ENCODE measurements at regions not wholly inside any gene's neighbourhood (a gene's known extent, or its start where the extent isn't known, plus 50 kb on each side); places are given as distances from the start of the nearest gene placed in this dataset.
"Not testable (repeated sequence)": the region's sequence is repeated elsewhere in the genome, so short reads cannot be mapped to it uniquely, and the experiment has no call there.

DNA sequence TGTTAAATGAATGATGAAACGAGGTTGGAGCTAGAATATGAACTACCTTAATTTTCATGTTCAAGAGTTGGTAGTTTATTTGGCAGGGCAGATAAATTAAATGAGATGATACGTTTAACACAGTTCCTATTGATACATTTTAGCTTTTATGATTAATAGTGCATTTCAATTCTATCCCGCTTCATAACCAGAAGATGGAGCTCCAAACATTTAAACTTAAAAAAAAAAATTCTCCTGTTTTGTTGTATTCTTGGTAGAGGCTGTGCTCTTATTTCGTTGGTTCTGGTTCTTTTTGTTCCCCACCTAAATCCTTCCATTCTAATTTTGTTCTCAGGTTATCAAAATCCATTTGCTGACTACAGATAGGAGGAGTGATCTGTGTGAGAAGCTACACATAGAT, 71.8 kb upstream of the PTPN13 start:
- no peaks in the 10 kb centered on the region for H3K79me2 ChIP-seq (ENCODE audit: low read depth)
- no peaks in the 10 kb centered on the region for H3K4me1 ChIP-seq (replicated peaks; ENCODE audit: insufficient read depth)
- intact Hi-C loops (cut with micrococcal nuclease; ENCODE audit: unreplicated experiment) = loop anchor here (1.0 kb wide), 1 partner anchor 373 kb away; no protein-coding TSS in a partner anchor
- BruUV-seq (replicated peaks) = no TSS peak
- no peak overlapping the region for H3K27ac ChIP-seq
- no peak overlapping the region for H2AFZ ChIP-seq
- no peaks in the 10 kb centered on the region for H3F3A ChIP-seq (ENCODE audit: insufficient read depth, low read depth)
- no peaks in the 10 kb centered on the region for H4K20me1 ChIP-seq (ENCODE audit: insufficient read depth)
- POLR2A ChIA-PET (ENCODE audit: unreplicated experiment) = interaction anchor here (0.6 kb wide), 2 partner anchors 12 to 40 kb away, joined by 4 to 10 read pairs; no protein-coding TSS in a partner anchor
- CTCF ChIA-PET = interaction anchor here (0.6 kb wide), 1 partner anchor 10 kb away, joined by 4 read pairs; no protein-coding TSS in a partner anchor
- no peaks in the 10 kb centered on the region for H3K27me3 ChIP-seq (ENCODE audit: insufficient read depth, low read depth)
- H3K9me2 ChIP-seq (ENCODE audit: insufficient read depth) = no peaks in the 10 kb centered on the region
- TF ChIP-seq, protein P1, sequence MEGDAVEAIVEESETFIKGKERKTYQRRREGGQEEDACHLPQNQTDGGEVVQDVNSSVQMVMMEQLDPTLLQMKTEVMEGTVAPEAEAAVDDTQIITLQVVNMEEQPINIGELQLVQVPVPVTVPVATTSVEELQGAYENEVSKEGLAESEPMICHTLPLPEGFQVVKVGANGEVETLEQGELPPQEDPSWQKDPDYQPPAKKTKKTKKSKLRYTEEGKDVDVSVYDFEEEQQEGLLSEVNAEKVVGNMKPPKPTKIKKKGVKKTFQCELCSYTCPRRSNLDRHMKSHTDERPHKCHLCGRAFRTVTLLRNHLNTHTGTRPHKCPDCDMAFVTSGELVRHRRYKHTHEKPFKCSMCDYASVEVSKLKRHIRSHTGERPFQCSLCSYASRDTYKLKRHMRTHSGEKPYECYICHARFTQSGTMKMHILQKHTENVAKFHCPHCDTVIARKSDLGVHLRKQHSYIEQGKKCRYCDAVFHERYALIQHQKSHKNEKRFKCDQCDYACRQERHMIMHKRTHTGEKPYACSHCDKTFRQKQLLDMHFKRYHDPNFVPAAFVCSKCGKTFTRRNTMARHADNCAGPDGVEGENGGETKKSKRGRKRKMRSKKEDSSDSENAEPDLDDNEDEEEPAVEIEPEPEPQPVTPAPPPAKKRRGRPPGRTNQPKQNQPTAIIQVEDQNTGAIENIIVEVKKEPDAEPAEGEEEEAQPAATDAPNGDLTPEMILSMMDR (conservative IDR thresholded peaks at IDR 0.05) = peak; percentile 44; the same call in 1 of the 2 replicates
- no peak for TF ChIP-seq EZH2 (IDR thresholded peaks at IDR 0.05; ENCODE audit: low read depth)
- no peak overlapping the region for H3K4me3 ChIP-seq
- DNase-seq = no peak
- no peaks in the 10 kb centered on the region for H3K36me3 ChIP-seq (ENCODE audit: low read depth)
- H3K9me3 ChIP-seq (ENCODE audit: insufficient read depth, low read depth) = no peaks in the 10 kb centered on the region
- H3K4me2 ChIP-seq = no peak overlapping the region

DNA sequence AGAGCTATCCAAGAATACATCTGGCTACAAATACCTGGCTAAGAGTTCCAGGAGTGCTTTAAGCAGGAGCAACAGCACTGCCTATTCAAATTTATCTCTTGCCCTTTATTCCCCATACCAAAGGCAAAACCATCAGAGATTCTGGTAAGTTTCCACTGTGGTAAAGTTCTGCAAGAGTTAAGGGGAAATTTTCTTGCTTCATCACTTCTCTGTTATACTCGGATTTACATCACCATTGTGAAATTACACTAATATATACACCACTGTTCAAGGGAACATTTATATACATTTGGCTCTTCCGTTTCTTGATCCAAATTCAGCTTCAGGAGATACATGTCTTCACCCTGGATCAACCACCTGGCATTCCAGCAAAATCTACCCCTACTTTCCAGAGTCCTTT, 70.8 kb upstream of the PTPN13 start:
- TF ChIP-seq, protein P1 (conservative IDR thresholded peaks at IDR 0.05) = no peak
- no peak for TF ChIP-seq EZH2 (IDR thresholded peaks at IDR 0.05; ENCODE audit: low read depth)
- Histone ChIP-seq H3K4me3 (no peak overlapping the region), H3K9me3 (ENCODE audit: insufficient read depth, low read depth) (no peaks in the 10 kb centered on the region), H3K79me2 (ENCODE audit: low read depth) (no peaks in the 10 kb centered on the region), H3F3A (ENCODE audit: insufficient read depth, low read depth) (no peaks in the 10 kb centered on the region), H3K4me1 (replicated peaks; ENCODE audit: insufficient read depth) (no peaks in the 10 kb centered on the region), H3K36me3 (ENCODE audit: low read depth) (no peaks in the 10 kb centered on the region), H2AFZ (no peak overlapping the region), H3K9me2 (ENCODE audit: insufficient read depth) (no peaks in the 10 kb centered on the region), H3K27ac (no peak overlapping the region), H3K27me3 (ENCODE audit: insufficient read depth, low read depth) (no peaks in the 10 kb centered on the region), H3K4me2 (no peak overlapping the region), H4K20me1 (ENCODE audit: insufficient read depth) (no peaks in the 10 kb centered on the region)
- ChIA-PET POLR2A (ENCODE audit: unreplicated experiment) (no interaction called here), CTCF (no interaction called here)
- no TSS peak for BruUV-seq (replicated peaks)
- intact Hi-C loops (cut with micrococcal nuclease; ENCODE audit: unreplicated experiment) = no loop called here
- DNase-seq = no peak

DNA sequence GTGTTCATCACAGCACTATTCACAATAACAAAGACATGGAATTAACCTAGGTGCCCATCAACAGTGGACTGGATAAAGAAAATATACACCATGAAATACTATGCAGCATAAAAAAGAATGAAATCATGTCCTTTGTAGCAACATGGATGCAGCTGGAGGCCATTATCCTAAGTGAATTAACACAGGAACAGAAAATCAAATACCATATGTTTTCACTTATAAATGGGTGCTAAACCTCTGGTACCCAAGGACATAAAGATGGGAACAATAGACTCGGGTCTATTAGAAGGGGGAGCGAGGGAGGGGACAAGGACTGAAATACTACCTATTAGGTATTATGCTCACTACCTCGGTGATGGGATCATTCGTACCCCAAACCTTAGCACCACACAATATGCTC, 66.4 kb upstream of the PTPN13 start:
- CTCF ChIA-PET; H3K9me2 ChIP-seq (ENCODE audit: insufficient read depth); H3K27ac ChIP-seq; DNase-seq; H2AFZ ChIP-seq; POLR2A ChIA-PET (ENCODE audit: unreplicated experiment); H3K4me1 ChIP-seq (replicated peaks; ENCODE audit: insufficient read depth); H3K79me2 ChIP-seq (ENCODE audit: low read depth); H3K4me2 ChIP-seq; H3F3A ChIP-seq (ENCODE audit: insufficient read depth, low read depth); intact Hi-C loops (cut with micrococcal nuclease; ENCODE audit: unreplicated experiment); BruUV-seq (replicated peaks); H3K36me3 ChIP-seq (ENCODE audit: low read depth); H4K20me1 ChIP-seq (ENCODE audit: insufficient read depth); H3K27me3 ChIP-seq (ENCODE audit: insufficient read depth, low read depth); H3K4me3 ChIP-seq; H3K9me3 ChIP-seq (ENCODE audit: insufficient read depth, low read depth): not testable (repeated sequence)

DNA sequence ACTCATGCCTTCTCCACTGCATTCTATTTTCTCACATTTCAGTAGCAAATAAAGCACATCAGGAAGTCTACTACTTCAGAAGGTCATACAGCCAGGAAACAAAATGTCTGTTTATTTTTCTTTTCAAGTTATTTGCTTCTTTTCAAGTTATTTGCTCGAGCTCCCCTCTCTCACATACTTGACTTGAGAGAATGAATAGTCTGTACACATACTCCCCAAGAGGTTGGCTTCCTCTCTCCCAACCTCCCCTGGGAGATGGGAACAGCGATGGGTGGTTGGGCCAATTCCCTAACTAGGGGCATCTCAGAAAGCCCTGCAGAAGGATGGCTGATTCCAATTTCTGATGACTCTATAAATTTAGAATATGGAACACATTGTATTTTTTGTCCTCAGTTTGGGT, 64.7 kb upstream of the PTPN13 start:
- Histone ChIP-seq H3K9me3 (ENCODE audit: insufficient read depth, low read depth) (no peaks in the 10 kb centered on the region), H3K27me3 (ENCODE audit: insufficient read depth, low read depth) (no peaks in the 10 kb centered on the region), H3F3A (ENCODE audit: insufficient read depth, low read depth) (no peaks in the 10 kb centered on the region), H3K4me2 (no peak overlapping the region), H4K20me1 (ENCODE audit: insufficient read depth) (no peaks in the 10 kb centered on the region), H3K4me3 (no peak overlapping the region), H3K4me1 (replicated peaks; ENCODE audit: insufficient read depth) (no peaks in the 10 kb centered on the region), H3K36me3 (ENCODE audit: low read depth) (no peaks in the 10 kb centered on the region), H3K79me2 (ENCODE audit: low read depth) (no peaks in the 10 kb centered on the region), H3K9me2 (ENCODE audit: insufficient read depth) (no peaks in the 10 kb centered on the region), H2AFZ (no peak overlapping the region), H3K27ac (no peak overlapping the region)
- no peak for DNase-seq
- intact Hi-C loops (cut with micrococcal nuclease; ENCODE audit: unreplicated experiment) = no loop called here
- POLR2A ChIA-PET (ENCODE audit: unreplicated experiment) = no interaction called here
- TF ChIP-seq, protein P1 (conservative IDR thresholded peaks at IDR 0.05) = no peak
- TF ChIP-seq EZH2 (IDR thresholded peaks at IDR 0.05; ENCODE audit: low read depth) = no peak
- CTCF ChIA-PET = no interaction called here
- no TSS peak for BruUV-seq (replicated peaks)
